OCI-LY3 (cell line): ENCODE measurements at regions not wholly inside any gene's neighbourhood (a gene's known extent, or its start where the extent isn't known, plus 50 kb on each side); places are given as distances from the start of the nearest gene placed in this dataset.

Experiments used
- CTCF ChIP-seq: fragments of 200-600, 300-600 bp; sonication (generic); IDR thresholded peaks from 2 replicates; pipeline ENCODE4 v1.5.1; 2014; ENCODE audit warnings: antibody characterized with exemption, low read length, low read depth
- EZH2phosphoT487 ChIP-seq: fragments of 200-600 bp; shearing (Covaris generic); IDR thresholded peaks from 2 replicates; pipeline ENCODE4 v1.6.1; 2018; ENCODE audit warnings: antibody characterized with exemption, mixed run types, low read depth

DNA sequence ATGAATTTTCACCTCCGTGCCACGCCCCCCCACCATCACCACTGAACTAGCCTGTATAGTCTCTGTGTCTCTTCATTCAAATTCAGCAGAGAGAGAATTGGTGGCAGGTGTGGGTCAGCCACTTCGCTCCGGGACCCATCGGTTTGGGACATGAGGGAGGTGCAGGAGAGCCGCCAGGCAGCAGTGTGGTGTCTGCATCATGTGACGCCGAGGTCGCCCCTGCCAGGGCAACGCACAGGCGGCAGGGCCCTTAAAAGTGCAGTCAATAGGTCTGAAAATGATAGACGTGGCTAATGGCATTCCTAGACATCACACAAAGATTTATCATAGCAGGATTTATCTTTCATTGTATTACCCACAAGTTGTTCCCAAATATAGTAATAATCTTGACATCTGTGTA is 100.6 kb upstream of the RNF32 start:
- no peak for TF ChIP-seq CTCF
- no peak for TF ChIP-seq EZH2phosphoT487
